ENCODE measurements at regions not wholly inside any gene's neighbourhood (a gene's known extent, or its start where the extent isn't known, plus 50 kb on each side); places are given as distances from the start of the nearest gene placed in this dataset.

DNA sequence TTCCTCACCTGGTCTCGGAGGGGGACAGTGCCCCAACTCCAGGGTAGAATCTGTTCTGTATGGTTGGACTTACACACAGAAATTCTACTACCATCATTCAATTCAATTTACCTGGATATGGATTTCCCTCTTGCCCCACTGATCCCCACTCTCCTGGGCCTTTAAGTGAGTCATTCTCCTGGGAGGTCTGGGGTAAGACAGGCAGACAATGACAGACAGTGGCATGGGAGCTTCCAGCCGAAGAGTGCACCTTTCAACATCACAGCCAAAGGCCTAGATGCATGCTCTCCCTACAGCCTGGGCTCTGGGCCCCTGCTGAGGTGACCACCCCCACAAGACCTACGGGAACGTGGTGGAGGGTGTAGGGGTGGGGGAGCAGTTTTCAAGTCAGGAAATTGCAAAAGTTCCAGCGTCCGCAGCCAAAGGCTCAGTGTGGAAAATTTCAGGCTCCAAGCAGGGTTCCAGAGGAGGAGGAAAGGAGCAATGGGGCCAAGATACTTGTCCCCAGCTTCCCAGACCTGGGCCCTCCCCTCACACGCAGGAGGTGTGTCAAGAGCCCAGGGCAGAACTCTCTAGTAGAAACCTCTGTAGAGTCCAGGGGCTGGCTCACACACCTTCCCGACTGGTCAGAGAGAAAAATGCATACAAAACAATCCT lies 296.4 kb downstream of the CYP26B1 start:
- Histone ChIP-seq H3K36me3 (replicated peaks in 1 of 2; ENCODE audit: control insufficient read depth in 1 of 2, insufficient read depth in 2 of 2, low read length in 2 of 2) (no peaks in the 10 kb centered on the region), H3K79me2 (ENCODE audit: insufficient read depth, low read length) (no peaks in the 10 kb centered on the region), H3K27me3 (ENCODE audit: control insufficient read depth in 1 of 2, insufficient read depth in 2 of 2, low read length in 2 of 2) (peaks cover 6 to 49% of the 10 kb centered on the region in 2 experiments; a peak in 4 of 5 replicates), H3K4me3 (replicated peaks in 1 of 3; ENCODE audit: insufficient read depth in 1 of 3, low read depth in 2 of 3, low read length in 3 of 3) (no peak overlapping the region), H3K4me1 (ENCODE audit: insufficient read depth, low read length) (no peaks in the 10 kb centered on the region), H3K9ac (ENCODE audit: insufficient read depth, low read depth, low read length) (no peak overlapping the region), H4K20me1 (ENCODE audit: insufficient read depth, low read length) (no peaks in the 10 kb centered on the region), H3K9me3 (ENCODE audit: low read length) (no peaks in the 10 kb centered on the region), H3K4me2 (ENCODE audit: low read depth, low read length) (no peak overlapping the region), H2AFZ (ENCODE audit: low read length) (no peak overlapping the region), H3K27ac (ENCODE audit: extremely low read length, insufficient read depth, low read length) (no peak overlapping the region)
- no TSS peak for BruUV-seq (replicated peaks)
- DNase-seq (ENCODE audit: low spot score), result no peak
- no peak for FAIRE-seq
- intact Hi-C loops (cut with micrococcal nuclease; ENCODE audit: unreplicated experiment), result no loop called here
- WGBS (ENCODE audit: low lambda C conversion rate), result 38% methylated on average over 7 of the region's 8 CpGs
- in situ Hi-C loops (cut with HindIII; ENCODE audit: extremely low pct_ligation_motif_present, low pct_unique_long_range_greater_than_20kb), result no loop called here
- CTCF ChIA-PET (ENCODE audit: low intra/inter-chr PET ratio, low total read pairs), result no interaction called here
- POLR2A ChIA-PET, result no interaction called here
- no peak for ATAC-seq
- TF ChIP-seq EHMT2 (IDR thresholded peaks at IDR 0.05; ENCODE audit: borderline replicate concordance, low read depth, low read length) (no peak), CBX1 (IDR thresholded peaks at IDR 0.05; ENCODE audit: low read depth) (no peak), ZNF792 (CRISPR knock-in tag; IDR thresholded peaks at IDR 0.05) (no peak), ZNF253 (CRISPR knock-in tag; IDR thresholded peaks at IDR 0.05; ENCODE audit: borderline replicate concordance) (no peak), KLF11 (CRISPR knock-in tag; IDR thresholded peaks at IDR 0.05) (no peak), ZNF562 (CRISPR knock-in tag; IDR thresholded peaks at IDR 0.05; ENCODE audit: borderline replicate concordance) (no peak), HOXA9 (CRISPR knock-in tag; IDR thresholded peaks at IDR 0.05; ENCODE audit: borderline replicate concordance) (no peak), SETDB1 (CRISPR knock-in tag; IDR thresholded peaks at IDR 0.05; ENCODE audit: borderline replicate concordance) (no peak), SKI (IDR thresholded peaks at IDR 0.05; ENCODE audit: partially characterized antibody) (no peak), DNMT3B (CRISPR knock-in tag; conservative IDR thresholded peaks at IDR 0.05) (no peak)
- TF ChIP-seq, protein P1, sequence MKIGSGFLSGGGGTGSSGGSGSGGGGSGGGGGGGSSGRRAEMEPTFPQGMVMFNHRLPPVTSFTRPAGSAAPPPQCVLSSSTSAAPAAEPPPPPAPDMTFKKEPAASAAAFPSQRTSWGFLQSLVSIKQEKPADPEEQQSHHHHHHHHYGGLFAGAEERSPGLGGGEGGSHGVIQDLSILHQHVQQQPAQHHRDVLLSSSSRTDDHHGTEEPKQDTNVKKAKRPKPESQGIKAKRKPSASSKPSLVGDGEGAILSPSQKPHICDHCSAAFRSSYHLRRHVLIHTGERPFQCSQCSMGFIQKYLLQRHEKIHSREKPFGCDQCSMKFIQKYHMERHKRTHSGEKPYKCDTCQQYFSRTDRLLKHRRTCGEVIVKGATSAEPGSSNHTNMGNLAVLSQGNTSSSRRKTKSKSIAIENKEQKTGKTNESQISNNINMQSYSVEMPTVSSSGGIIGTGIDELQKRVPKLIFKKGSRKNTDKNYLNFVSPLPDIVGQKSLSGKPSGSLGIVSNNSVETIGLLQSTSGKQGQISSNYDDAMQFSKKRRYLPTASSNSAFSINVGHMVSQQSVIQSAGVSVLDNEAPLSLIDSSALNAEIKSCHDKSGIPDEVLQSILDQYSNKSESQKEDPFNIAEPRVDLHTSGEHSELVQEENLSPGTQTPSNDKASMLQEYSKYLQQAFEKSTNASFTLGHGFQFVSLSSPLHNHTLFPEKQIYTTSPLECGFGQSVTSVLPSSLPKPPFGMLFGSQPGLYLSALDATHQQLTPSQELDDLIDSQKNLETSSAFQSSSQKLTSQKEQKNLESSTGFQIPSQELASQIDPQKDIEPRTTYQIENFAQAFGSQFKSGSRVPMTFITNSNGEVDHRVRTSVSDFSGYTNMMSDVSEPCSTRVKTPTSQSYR (CRISPR knock-in tag; IDR thresholded peaks at IDR 0.05; ENCODE audit: borderline replicate concordance), result no peak
- TF ChIP-seq, protein P2, sequence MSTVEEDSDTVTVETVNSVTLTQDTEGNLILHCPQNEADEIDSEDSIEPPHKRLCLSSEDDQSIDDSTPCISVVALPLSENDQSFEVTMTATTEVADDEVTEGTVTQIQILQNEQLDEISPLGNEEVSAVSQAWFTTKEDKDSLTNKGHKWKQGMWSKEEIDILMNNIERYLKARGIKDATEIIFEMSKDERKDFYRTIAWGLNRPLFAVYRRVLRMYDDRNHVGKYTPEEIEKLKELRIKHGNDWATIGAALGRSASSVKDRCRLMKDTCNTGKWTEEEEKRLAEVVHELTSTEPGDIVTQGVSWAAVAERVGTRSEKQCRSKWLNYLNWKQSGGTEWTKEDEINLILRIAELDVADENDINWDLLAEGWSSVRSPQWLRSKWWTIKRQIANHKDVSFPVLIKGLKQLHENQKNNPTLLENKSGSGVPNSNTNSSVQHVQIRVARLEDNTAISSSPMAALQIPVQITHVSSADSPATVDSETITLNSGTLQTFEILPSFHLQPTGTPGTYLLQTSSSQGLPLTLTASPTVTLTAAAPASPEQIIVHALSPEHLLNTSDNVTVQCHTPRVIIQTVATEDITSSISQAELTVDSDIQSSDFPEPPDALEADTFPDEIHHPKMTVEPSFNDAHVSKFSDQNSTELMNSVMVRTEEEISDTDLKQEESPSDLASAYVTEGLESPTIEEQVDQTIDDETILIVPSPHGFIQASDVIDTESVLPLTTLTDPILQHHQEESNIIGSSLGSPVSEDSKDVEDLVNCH (CRISPR knock-in tag; IDR thresholded peaks at IDR 0.05), result no peak
- TF ChIP-seq, protein P3, sequence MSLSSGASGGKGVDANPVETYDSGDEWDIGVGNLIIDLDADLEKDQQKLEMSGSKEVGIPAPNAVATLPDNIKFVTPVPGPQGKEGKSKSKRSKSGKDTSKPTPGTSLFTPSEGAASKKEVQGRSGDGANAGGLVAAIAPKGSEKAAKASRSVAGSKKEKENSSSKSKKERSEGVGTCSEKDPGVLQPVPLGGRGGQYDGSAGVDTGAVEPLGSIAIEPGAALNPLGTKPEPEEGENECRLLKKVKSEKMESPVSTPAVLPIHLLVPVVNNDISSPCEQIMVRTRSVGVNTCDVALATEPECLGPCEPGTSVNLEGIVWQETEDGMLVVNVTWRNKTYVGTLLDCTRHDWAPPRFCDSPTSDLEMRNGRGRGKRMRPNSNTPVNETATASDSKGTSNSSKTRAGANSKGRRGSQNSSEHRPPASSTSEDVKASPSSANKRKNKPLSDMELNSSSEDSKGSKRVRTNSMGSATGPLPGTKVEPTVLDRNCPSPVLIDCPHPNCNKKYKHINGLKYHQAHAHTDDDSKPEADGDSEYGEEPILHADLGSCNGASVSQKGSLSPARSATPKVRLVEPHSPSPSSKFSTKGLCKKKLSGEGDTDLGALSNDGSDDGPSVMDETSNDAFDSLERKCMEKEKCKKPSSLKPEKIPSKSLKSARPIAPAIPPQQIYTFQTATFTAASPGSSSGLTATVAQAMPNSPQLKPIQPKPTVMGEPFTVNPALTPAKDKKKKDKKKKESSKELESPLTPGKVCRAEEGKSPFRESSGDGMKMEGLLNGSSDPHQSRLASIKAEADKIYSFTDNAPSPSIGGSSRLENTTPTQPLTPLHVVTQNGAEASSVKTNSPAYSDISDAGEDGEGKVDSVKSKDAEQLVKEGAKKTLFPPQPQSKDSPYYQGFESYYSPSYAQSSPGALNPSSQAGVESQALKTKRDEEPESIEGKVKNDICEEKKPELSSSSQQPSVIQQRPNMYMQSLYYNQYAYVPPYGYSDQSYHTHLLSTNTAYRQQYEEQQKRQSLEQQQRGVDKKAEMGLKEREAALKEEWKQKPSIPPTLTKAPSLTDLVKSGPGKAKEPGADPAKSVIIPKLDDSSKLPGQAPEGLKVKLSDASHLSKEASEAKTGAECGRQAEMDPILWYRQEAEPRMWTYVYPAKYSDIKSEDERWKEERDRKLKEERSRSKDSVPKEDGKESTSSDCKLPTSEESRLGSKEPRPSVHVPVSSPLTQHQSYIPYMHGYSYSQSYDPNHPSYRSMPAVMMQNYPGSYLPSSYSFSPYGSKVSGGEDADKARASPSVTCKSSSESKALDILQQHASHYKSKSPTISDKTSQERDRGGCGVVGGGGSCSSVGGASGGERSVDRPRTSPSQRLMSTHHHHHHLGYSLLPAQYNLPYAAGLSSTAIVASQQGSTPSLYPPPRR (CRISPR knock-in tag; IDR thresholded peaks at IDR 0.05; ENCODE audit: borderline replicate concordance), result no peak

Data from HepG2 (cell line).